Ovary (tissue), 3 donors: ENCODE measurements at regions not wholly inside any gene's neighbourhood (a gene's known extent, or its start where the extent isn't known, plus 50 kb on each side); places are given as distances from the start of the nearest gene placed in this dataset.

Experiments
- POLR2A ChIP-seq: fragments of 450-650 bp; IDR thresholded peaks from one replicate; pipeline ENCODE4 v1.6.1; 2017; ENCODE audit warnings: antibody characterized with exemption, mild to moderate bottlenecking, moderate library complexity
- TF ChIP-seq, protein P1 (sequence below), 3 donors: fragments of 450-650 bp in 2 of 3; fragments of 200-600 bp in 1 of 3; IDR thresholded peaks; one replicate each; pipeline versions ENCODE4 v1.5.1 to v1.8.0; 2016 to 2022; ENCODE audit warnings: antibody characterized with exemption in 3 of 3, mild to moderate bottlenecking in 1 of 3
- donor health status: DM: no; HTN: no; CAD: no.

DNA sequence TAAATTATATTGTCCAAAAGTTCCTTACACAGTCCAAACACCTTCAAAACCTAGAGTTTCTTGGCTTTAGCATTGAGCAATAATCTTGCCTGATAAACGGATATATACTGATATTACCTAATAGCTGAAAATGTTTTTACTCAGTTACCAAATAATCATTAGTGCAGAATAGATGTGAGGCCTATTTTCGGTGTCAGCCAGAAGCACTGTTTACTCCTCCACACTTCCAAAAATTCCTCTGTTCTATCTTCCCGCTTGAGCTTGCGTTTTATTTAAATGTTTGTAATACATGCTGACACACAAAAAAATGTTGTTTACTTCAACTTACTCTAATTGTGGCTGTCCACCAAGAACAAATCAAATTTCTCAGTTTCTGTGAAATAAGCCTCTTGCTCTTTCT is 606.2 kb upstream of the TEX47 start:
- no peak for TF ChIP-seq POLR2A
- TF ChIP-seq, protein P1, sequence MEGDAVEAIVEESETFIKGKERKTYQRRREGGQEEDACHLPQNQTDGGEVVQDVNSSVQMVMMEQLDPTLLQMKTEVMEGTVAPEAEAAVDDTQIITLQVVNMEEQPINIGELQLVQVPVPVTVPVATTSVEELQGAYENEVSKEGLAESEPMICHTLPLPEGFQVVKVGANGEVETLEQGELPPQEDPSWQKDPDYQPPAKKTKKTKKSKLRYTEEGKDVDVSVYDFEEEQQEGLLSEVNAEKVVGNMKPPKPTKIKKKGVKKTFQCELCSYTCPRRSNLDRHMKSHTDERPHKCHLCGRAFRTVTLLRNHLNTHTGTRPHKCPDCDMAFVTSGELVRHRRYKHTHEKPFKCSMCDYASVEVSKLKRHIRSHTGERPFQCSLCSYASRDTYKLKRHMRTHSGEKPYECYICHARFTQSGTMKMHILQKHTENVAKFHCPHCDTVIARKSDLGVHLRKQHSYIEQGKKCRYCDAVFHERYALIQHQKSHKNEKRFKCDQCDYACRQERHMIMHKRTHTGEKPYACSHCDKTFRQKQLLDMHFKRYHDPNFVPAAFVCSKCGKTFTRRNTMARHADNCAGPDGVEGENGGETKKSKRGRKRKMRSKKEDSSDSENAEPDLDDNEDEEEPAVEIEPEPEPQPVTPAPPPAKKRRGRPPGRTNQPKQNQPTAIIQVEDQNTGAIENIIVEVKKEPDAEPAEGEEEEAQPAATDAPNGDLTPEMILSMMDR (IDR thresholded peaks at IDR 0.05), result no peak
